ENCODE measurements at regions not wholly inside any gene's neighbourhood (a gene's known extent, or its start where the extent isn't known, plus 50 kb on each side); places are given as distances from the start of the nearest gene placed in this dataset.

DNA sequence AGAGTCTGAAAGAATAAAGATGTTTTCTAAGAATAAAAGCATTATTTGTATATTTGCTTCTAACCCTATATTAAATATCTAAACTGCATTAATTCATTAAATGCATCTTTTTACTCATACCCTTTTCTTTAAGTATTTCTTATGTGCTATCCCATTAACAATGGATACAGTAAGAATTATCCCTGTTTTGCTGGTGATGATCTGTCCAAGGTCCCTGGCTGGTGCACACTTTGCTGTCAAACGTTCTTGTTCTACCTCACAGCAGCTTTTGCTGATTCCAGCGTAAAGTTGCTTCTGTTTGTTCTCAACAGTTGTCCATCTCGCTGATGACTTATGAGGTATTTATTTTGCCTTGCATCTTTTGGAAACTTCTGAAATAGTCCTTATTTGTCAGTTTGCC, 504.0 kb downstream of the PLCL1 start:
- TF ChIP-seq, protein P1, sequence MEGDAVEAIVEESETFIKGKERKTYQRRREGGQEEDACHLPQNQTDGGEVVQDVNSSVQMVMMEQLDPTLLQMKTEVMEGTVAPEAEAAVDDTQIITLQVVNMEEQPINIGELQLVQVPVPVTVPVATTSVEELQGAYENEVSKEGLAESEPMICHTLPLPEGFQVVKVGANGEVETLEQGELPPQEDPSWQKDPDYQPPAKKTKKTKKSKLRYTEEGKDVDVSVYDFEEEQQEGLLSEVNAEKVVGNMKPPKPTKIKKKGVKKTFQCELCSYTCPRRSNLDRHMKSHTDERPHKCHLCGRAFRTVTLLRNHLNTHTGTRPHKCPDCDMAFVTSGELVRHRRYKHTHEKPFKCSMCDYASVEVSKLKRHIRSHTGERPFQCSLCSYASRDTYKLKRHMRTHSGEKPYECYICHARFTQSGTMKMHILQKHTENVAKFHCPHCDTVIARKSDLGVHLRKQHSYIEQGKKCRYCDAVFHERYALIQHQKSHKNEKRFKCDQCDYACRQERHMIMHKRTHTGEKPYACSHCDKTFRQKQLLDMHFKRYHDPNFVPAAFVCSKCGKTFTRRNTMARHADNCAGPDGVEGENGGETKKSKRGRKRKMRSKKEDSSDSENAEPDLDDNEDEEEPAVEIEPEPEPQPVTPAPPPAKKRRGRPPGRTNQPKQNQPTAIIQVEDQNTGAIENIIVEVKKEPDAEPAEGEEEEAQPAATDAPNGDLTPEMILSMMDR (IDR thresholded peaks at IDR 0.05; ENCODE audit: poor library complexity) = no peak
- no peak for TF ChIP-seq EZH2 (IDR thresholded peaks at IDR 0.05; ENCODE audit: borderline replicate concordance)
- no peak for TF ChIP-seq EZH2phosphoT487 (IDR thresholded peaks at IDR 0.05; ENCODE audit: low read depth, severe bottlenecking, unreplicated experiment)

Data from hepatocyte (in vitro differentiated cells).